ENCODE measurements at regions not wholly inside any gene's neighbourhood (a gene's known extent, or its start where the extent isn't known, plus 50 kb on each side); places are given as distances from the start of the nearest gene placed in this dataset.

DNA sequence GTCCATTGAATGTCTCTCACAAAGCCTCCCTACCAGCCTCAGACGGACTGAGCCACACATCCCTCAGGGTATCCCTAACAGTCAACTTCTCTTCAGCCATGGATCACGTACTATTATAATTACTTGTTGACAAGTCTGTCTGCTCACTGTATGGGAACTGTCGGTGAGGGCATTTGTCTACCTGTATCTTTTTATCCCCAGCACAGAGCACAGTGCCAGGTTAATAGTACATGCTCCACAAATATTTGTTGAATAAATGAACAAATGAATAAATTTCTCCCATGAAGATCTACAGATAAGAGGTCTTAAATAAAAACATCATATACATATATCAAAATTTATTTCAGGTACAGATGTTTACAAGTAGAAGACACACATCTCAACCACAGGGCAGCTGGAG is 414.0 kb downstream of the SOX9 start:
- Mint-ChIP-seq H3K36me3 (ENCODE audit: low read depth) (no peaks in the 10 kb centered on the region), H3K4me1 (peaks cover 17% of the 10 kb centered on the region), H3K4me3 (no peak overlapping the region), H3K9me3 (peaks cover 10% of the 10 kb centered on the region; the same call in 2 of the 3 replicates), H3K27me3 (ENCODE audit: insufficient read depth, low read depth, poor library complexity) (peaks cover 8% of the 10 kb centered on the region), H3K27ac (no peak overlapping the region)
- Histone ChIP-seq H3K4me2 (no peak overlapping the region), H2AFZ (no peak overlapping the region), H3K79me2 (replicated peaks; ENCODE audit: insufficient read depth) (no peaks in the 10 kb centered on the region), H3K4me1 (ENCODE audit: insufficient read depth) (peaks cover 20% of the 10 kb centered on the region), H3K9me2 (ENCODE audit: insufficient read depth) (no peaks in the 10 kb centered on the region), H3K27ac (ENCODE audit: low read depth) (no peak overlapping the region), H3F3A (replicated peaks; ENCODE audit: low read depth) (peaks cover 5% of the 10 kb centered on the region; the same call in 1 of the 2 replicates), H3K4me3 (no peak overlapping the region), H3K36me3 (ENCODE audit: insufficient read depth) (no peaks in the 10 kb centered on the region; the same call in 1 of the 2 replicates), H4K20me1 (replicated peaks; ENCODE audit: insufficient read depth) (no peaks in the 10 kb centered on the region), H3K27me3 (ENCODE audit: insufficient read depth) (no peaks in the 10 kb centered on the region)
- TF ChIP-seq CREB1 (CRISPR knock-in tag; IDR thresholded peaks at IDR 0.05; ENCODE audit: low read depth) (no peak), POLR2AphosphoS5 (IDR thresholded peaks at IDR 0.05; ENCODE audit: low read depth) (no peak), REST (IDR thresholded peaks at IDR 0.05; ENCODE audit: unreplicated experiment) (no peak), EZH2phosphoT487 (IDR thresholded peaks at IDR 0.05; ENCODE audit: unreplicated experiment) (no peak), ZNF114 (CRISPR knock-in tag; IDR thresholded peaks at IDR 0.05) (no peak), JUNB (IDR thresholded peaks at IDR 0.05; ENCODE audit: unreplicated experiment) (no peak), STAT1 (IDR thresholded peaks at IDR 0.05; ENCODE audit: unreplicated experiment) (no peak), NANOG (IDR thresholded peaks at IDR 0.05; ENCODE audit: borderline replicate concordance) (no peak), ZNF331 (CRISPR knock-in tag; IDR thresholded peaks at IDR 0.05; ENCODE audit: low read depth) (no peak), EZH2 (IDR thresholded peaks at IDR 0.05; ENCODE audit: low read depth, unreplicated experiment) (no peak)
- TF ChIP-seq, protein P1, sequence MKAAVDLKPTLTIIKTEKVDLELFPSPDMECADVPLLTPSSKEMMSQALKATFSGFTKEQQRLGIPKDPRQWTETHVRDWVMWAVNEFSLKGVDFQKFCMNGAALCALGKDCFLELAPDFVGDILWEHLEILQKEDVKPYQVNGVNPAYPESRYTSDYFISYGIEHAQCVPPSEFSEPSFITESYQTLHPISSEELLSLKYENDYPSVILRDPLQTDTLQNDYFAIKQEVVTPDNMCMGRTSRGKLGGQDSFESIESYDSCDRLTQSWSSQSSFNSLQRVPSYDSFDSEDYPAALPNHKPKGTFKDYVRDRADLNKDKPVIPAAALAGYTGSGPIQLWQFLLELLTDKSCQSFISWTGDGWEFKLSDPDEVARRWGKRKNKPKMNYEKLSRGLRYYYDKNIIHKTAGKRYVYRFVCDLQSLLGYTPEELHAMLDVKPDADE (IDR thresholded peaks at IDR 0.05): no peak
- TF ChIP-seq, protein P2, sequence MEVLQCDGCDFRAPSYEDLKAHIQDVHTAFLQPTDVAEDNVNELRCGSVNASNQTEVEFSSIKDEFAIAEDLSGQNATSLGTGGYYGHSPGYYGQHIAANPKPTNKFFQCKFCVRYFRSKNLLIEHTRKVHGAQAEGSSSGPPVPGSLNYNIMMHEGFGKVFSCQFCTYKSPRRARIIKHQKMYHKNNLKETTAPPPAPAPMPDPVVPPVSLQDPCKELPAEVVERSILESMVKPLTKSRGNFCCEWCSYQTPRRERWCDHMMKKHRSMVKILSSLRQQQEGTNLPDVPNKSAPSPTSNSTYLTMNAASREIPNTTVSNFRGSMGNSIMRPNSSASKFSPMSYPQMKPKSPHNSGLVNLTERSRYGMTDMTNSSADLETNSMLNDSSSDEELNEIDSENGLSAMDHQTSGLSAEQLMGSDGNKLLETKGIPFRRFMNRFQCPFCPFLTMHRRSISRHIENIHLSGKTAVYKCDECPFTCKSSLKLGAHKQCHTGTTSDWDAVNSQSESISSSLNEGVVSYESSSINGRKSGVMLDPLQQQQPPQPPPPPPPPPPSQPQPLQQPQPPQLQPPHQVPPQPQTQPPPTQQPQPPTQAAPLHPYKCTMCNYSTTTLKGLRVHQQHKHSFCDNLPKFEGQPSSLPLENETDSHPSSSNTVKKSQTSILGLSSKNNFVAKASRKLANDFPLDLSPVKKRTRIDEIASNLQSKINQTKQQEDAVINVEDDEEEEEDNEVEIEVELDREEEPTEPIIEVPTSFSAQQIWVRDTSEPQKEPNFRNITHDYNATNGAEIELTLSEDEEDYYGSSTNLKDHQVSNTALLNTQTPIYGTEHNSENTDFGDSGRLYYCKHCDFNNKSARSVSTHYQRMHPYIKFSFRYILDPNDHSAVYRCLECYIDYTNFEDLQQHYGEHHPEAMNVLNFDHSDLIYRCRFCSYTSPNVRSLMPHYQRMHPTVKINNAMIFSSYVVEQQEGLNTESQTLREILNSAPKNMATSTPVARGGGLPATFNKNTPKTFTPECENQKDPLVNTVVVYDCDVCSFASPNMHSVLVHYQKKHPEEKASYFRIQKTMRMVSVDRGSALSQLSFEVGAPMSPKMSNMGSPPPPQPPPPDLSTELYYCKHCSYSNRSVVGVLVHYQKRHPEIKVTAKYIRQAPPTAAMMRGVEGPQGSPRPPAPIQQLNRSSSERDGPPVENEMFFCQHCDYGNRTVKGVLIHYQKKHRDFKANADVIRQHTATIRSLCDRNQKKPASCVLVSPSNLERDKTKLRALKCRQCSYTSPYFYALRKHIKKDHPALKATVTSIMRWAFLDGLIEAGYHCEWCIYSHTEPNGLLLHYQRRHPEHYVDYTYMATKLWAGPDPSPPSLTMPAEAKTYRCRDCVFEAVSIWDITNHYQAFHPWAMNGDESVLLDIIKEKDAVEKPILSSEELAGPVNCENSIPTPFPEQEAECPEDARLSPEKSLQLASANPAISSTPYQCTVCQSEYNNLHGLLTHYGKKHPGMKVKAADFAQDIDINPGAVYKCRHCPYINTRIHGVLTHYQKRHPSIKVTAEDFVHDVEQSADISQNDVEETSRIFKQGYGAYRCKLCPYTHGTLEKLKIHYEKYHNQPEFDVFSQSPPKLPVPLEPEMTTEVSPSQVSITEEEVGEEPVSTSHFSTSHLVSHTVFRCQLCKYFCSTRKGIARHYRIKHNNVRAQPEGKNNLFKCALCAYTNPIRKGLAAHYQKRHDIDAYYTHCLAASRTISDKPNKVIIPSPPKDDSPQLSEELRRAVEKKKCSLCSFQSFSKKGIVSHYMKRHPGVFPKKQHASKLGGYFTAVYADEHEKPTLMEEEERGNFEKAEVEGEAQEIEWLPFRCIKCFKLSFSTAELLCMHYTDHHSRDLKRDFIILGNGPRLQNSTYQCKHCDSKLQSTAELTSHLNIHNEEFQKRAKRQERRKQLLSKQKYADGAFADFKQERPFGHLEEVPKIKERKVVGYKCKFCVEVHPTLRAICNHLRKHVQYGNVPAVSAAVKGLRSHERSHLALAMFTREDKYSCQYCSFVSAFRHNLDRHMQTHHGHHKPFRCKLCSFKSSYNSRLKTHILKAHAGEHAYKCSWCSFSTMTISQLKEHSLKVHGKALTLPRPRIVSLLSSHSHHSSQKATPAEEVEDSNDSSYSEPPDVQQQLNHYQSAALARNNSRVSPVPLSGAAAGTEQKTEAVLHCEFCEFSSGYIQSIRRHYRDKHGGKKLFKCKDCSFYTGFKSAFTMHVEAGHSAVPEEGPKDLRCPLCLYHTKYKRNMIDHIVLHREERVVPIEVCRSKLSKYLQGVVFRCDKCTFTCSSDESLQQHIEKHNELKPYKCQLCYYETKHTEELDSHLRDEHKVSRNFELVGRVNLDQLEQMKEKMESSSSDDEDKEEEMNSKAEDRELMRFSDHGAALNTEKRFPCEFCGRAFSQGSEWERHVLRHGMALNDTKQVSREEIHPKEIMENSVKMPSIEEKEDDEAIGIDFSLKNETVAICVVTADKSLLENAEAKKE (CRISPR knock-in tag; IDR thresholded peaks at IDR 0.05): no peak
- TF ChIP-seq, protein P3, sequence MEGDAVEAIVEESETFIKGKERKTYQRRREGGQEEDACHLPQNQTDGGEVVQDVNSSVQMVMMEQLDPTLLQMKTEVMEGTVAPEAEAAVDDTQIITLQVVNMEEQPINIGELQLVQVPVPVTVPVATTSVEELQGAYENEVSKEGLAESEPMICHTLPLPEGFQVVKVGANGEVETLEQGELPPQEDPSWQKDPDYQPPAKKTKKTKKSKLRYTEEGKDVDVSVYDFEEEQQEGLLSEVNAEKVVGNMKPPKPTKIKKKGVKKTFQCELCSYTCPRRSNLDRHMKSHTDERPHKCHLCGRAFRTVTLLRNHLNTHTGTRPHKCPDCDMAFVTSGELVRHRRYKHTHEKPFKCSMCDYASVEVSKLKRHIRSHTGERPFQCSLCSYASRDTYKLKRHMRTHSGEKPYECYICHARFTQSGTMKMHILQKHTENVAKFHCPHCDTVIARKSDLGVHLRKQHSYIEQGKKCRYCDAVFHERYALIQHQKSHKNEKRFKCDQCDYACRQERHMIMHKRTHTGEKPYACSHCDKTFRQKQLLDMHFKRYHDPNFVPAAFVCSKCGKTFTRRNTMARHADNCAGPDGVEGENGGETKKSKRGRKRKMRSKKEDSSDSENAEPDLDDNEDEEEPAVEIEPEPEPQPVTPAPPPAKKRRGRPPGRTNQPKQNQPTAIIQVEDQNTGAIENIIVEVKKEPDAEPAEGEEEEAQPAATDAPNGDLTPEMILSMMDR (conservative IDR thresholded peaks at IDR 0.05; ENCODE audit: low read depth in 2 of 2): no peak
- no peak for DNase-seq (ENCODE audit: low spot score)
- no peak for ATAC-seq

Data from GM23338 (cell line).